Kidney epithelial cell (primary cell): ENCODE measurements at regions not wholly inside any gene's neighbourhood (a gene's known extent, or its start where the extent isn't known, plus 50 kb on each side); places are given as distances from the start of the nearest gene placed in this dataset.
"Not testable (repeated sequence)": the region's sequence is repeated elsewhere in the genome, so short reads cannot be mapped to it uniquely, and the experiment has no call there.

Experiments
- DNase-seq: peaks from one replicate; pipeline ENCODE4 v3.0.0-alpha.2; 2010; ENCODE audit warnings: low read depth
- H3K27me3 ChIP-seq: 2 replicates; pipeline ENCODE4 v1.6.0; 2011; ENCODE audit warnings: low read length; ENCODE audit not compliant: control insufficient read depth, insufficient read depth
- H3K36me3 ChIP-seq: 2 replicates; pipeline ENCODE4 v1.5.1; 2011; ENCODE audit warnings: low read length; ENCODE audit not compliant: control insufficient read depth, insufficient read depth
- H3K4me3 ChIP-seq: 2 replicates; pipeline ENCODE4 v1.5.1; 2011; ENCODE audit warnings: low read depth, mild to moderate bottlenecking, control low read depth, low read length
- TF ChIP-seq, protein P1 (sequence below): IDR thresholded peaks from 2 replicates; pipeline ENCODE4 v1.5.1; 2011; ENCODE audit warnings: mild to moderate bottlenecking, moderate library complexity, low read length, control low read depth, inconsistent platforms; ENCODE audit not compliant: insufficient read depth, poor library complexity, severe bottlenecking

GRCh38 chr6:15936503-15936902 is 192.4 kb upstream of the MYLIP start:
- no peaks in the 10 kb centered on the region for H3K27me3 ChIP-seq

DNA sequence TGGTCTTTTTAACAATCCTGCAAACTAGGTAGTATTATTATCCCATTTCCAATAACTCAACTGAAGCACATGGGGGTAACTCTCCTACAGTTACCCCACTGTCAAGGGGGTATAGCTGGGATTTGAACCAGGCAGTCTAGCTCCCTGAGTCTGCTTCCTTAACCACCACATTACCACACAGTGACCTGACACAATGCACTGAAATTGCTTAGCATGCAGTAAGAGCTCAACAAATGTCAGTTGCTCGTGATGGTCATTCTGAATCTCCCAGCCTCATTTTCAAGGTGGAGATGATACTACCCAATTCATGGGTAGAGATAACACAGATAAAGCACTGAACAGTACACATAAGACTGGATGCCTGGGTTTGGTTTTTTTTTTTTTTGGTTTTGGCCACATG is 193.2 kb upstream of the MYLIP start:
- Histone ChIP-seq H3K36me3 (no peaks in the 10 kb centered on the region), H3K4me3 (no peak overlapping the region), H3K27me3 (no peaks in the 10 kb centered on the region)
- TF ChIP-seq, protein P1, sequence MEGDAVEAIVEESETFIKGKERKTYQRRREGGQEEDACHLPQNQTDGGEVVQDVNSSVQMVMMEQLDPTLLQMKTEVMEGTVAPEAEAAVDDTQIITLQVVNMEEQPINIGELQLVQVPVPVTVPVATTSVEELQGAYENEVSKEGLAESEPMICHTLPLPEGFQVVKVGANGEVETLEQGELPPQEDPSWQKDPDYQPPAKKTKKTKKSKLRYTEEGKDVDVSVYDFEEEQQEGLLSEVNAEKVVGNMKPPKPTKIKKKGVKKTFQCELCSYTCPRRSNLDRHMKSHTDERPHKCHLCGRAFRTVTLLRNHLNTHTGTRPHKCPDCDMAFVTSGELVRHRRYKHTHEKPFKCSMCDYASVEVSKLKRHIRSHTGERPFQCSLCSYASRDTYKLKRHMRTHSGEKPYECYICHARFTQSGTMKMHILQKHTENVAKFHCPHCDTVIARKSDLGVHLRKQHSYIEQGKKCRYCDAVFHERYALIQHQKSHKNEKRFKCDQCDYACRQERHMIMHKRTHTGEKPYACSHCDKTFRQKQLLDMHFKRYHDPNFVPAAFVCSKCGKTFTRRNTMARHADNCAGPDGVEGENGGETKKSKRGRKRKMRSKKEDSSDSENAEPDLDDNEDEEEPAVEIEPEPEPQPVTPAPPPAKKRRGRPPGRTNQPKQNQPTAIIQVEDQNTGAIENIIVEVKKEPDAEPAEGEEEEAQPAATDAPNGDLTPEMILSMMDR: no peak
- no peak for DNase-seq

More at GRCh38 chr6:15936503-15936902, 192.4 kb upstream of the MYLIP start:
- TF ChIP-seq, protein P1: no peak
- Histone ChIP-seq H3K4me3 (no peak overlapping the region), H3K36me3 (no peaks in the 10 kb centered on the region)
- DNase-seq: no peak

DNA sequence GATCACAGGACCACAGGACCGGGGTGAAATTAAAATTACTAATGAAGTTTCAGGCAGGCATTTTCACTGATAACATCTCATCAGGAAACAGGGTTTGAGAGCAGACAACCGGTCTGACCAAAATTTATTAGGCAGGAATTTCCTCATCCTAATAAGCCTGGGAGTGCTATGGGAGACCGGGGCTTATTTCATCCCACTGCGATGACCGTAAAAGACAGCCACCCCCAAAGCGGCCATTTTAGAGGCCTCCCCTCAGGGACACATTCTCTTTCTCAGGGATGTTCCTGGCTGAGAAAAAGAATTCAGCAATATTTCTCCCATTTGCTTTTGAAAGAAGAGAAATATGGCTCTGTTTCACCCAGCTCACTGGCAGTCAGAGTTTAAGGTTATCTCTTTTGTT is 197.2 kb upstream of the MYLIP start:
- H3K4me3 ChIP-seq, H3K36me3 ChIP-seq, H3K27me3 ChIP-seq, DNase-seq: not testable (repeated sequence)

DNA sequence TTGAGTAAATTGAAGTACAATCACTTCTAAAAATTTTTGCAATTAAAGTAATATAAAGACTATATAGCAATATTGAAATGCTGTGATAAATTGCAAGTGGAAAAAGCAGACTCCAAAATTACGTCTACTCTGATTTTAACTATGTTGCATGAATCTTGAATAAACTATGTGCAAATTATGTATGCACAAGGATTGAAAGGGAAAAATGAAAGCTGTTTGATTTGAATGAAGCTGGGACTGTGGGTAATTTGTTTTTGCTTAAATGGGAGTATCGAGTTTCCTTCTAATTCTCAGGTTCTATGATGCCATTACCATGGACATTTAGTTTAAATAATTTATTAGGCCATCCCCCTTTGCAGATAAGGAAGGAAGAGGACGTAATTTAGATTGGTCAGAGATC is 198.7 kb upstream of the MYLIP start:
- TF ChIP-seq, protein P1: no peak

DNA sequence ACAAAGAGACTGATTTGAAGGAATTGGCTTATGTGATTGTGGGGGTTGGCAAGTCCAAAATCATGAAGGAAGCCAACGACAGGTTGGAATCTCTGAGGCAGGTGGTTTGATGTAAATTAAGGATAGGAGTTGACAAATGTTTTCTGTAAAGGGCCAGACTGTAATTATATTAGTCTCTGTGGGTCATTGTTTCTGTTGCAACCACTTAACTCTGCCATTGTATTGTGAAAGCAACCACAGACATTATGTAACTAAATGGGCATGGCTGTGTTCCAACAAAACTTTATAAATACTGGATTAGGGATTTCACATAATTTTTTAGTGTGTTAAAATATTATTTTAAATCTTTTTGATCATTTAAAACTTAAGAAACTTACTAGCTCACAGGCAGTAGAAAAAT is 199.2 kb upstream of the MYLIP start:
- no peak overlapping the region for H3K4me3 ChIP-seq
- TF ChIP-seq, protein P1: no peak
- no peaks in the 10 kb centered on the region for H3K27me3 ChIP-seq
- DNase-seq: no peak
- no peaks in the 10 kb centered on the region for H3K36me3 ChIP-seq

More for the DNA sequence above, 198.7 kb upstream of the MYLIP start:
- Histone ChIP-seq H3K4me3 (no peak overlapping the region), H3K27me3 (no peaks in the 10 kb centered on the region), H3K36me3 (no peaks in the 10 kb centered on the region)
- no peak for DNase-seq

DNA sequence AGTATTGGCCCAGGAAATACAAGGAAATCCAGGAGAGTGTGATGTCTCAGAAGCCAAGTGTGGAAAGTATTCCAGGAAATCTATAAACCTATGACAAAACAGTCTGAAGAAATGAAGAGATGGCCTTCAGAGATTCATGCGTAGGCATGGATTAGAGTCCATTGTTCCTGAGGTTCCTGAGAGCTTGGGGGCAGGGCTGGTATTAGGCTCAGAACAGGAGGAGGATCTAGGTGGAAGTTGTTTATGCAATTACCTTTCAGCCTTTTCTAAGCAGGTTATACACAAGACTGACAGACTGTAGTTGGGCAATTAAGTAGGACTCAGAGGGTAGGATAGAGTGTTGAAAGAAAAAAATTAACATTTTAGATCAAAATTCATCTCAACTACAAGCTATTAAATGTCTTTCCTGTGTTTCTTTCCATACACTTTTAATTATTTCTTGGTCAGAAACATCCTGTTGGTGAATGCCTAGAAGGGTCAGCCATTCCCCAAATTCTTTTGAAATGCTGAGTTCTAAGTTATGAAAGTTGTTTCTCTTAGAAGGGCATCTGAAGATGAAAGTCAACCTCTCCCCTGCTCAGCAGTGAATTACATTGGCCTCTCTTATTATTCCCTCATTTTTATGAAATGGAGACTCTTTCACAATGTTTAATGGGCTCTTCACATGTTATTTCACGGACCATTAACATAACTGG is 201.2 kb upstream of the MYLIP start:
- H3K27me3 ChIP-seq: no peaks in the 10 kb centered on the region
- H3K4me3 ChIP-seq: no peak overlapping the region
- TF ChIP-seq, protein P1: no peak
- no peaks in the 10 kb centered on the region for H3K36me3 ChIP-seq
- no peak for DNase-seq
